ENCODE measurements at regions not wholly inside any gene's neighbourhood (a gene's known extent, or its start where the extent isn't known, plus 50 kb on each side); places are given as distances from the start of the nearest gene placed in this dataset.

DNA sequence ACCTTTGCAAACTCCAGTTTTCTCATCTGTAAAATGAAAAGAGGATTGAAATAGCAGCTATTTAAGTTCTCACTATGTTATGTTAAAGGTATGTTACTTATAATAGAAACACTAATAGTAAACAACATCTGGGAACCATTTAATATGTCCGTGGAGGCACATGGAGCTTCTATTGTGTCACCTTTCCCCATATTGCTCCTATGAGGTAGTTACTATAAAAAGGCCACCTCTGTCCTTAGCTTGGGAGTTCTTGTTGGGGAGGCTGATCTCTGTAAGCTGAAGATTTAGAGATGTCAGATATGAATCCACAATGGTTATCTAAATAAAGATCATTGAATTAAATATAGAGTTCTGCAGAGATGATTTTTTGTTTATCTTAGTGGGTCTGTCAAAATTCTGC, 125.2 kb downstream of the FHIP1A start:
- ChIA-PET POLR2A (ENCODE audit: low non-redundant PET) (no interaction called here), CTCF (no interaction called here)
- Histone ChIP-seq H3K27me3 (replicated peaks; ENCODE audit: insufficient read depth, low read depth, low read length, poor library complexity) (no peaks in the 10 kb centered on the region), H3K4me1 (ENCODE audit: insufficient read depth, low read length, poor library complexity, severe bottlenecking) (no peaks in the 10 kb centered on the region), H3K27ac (ENCODE audit: low read depth, low read length, poor library complexity, severe bottlenecking) (no peak overlapping the region), H3K9me3 (ENCODE audit: low read depth, low read length, poor library complexity, severe bottlenecking) (no peaks in the 10 kb centered on the region), H3K4me3 (ENCODE audit: low read depth, low read length, poor library complexity, severe bottlenecking) (no peak overlapping the region), H3K36me3 (ENCODE audit: insufficient read depth, low read length, poor library complexity, severe bottlenecking) (no peaks in the 10 kb centered on the region)
- intact Hi-C loops (cut with micrococcal nuclease; ENCODE audit: unreplicated experiment) = no loop called here
- TF ChIP-seq EZH2 (IDR thresholded peaks at IDR 0.05; ENCODE audit: borderline replicate concordance, low read depth, low read length, poor library complexity, severe bottlenecking) = no peak
- TF ChIP-seq, protein P1, sequence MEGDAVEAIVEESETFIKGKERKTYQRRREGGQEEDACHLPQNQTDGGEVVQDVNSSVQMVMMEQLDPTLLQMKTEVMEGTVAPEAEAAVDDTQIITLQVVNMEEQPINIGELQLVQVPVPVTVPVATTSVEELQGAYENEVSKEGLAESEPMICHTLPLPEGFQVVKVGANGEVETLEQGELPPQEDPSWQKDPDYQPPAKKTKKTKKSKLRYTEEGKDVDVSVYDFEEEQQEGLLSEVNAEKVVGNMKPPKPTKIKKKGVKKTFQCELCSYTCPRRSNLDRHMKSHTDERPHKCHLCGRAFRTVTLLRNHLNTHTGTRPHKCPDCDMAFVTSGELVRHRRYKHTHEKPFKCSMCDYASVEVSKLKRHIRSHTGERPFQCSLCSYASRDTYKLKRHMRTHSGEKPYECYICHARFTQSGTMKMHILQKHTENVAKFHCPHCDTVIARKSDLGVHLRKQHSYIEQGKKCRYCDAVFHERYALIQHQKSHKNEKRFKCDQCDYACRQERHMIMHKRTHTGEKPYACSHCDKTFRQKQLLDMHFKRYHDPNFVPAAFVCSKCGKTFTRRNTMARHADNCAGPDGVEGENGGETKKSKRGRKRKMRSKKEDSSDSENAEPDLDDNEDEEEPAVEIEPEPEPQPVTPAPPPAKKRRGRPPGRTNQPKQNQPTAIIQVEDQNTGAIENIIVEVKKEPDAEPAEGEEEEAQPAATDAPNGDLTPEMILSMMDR (conservative IDR thresholded peaks at IDR 0.05; ENCODE audit: low read depth, low read length) = no peak
- no peak for DNase-seq (ENCODE audit: low spot score)
- no TSS peak for BruUV-seq (replicated peaks)

DNA sequence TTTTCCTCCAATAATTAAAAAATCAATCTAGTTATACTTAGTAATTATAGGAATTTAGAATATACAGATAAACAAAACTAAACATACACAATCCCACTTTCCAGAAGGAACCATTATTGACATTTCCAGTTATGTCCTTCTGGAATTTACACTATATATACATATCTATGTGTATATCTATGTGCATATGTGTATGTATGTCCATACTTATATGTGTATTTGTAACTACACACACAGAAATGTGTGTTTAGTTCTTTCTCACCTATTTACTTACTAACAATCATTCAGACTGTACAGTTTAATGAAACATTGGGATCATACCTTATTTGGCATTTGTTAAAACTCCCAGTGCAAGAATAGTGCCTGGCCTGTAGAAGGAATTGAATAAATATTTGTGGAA, 126.4 kb downstream of the FHIP1A start:
- Histone ChIP-seq H3K4me3 (ENCODE audit: low read depth, low read length, poor library complexity, severe bottlenecking) (no peak overlapping the region), H3K27ac (ENCODE audit: low read depth, low read length, poor library complexity, severe bottlenecking) (no peak overlapping the region), H3K36me3 (ENCODE audit: insufficient read depth, low read length, poor library complexity, severe bottlenecking) (no peaks in the 10 kb centered on the region), H3K4me1 (ENCODE audit: insufficient read depth, low read length, poor library complexity, severe bottlenecking) (no peaks in the 10 kb centered on the region), H3K27me3 (replicated peaks; ENCODE audit: insufficient read depth, low read depth, low read length, poor library complexity) (no peaks in the 10 kb centered on the region), H3K9me3 (ENCODE audit: low read depth, low read length, poor library complexity, severe bottlenecking) (no peaks in the 10 kb centered on the region)
- CTCF ChIA-PET = no interaction called here
- no TSS peak for BruUV-seq (replicated peaks)
- no peak for DNase-seq (ENCODE audit: low spot score)
- intact Hi-C loops (cut with micrococcal nuclease; ENCODE audit: unreplicated experiment) = no loop called here
- POLR2A ChIA-PET (ENCODE audit: low non-redundant PET) = no interaction called here
- no peak for TF ChIP-seq EZH2 (IDR thresholded peaks at IDR 0.05; ENCODE audit: borderline replicate concordance, low read depth, low read length, poor library complexity, severe bottlenecking)
- TF ChIP-seq, protein P1 (conservative IDR thresholded peaks at IDR 0.05; ENCODE audit: low read depth, low read length) = no peak

DNA sequence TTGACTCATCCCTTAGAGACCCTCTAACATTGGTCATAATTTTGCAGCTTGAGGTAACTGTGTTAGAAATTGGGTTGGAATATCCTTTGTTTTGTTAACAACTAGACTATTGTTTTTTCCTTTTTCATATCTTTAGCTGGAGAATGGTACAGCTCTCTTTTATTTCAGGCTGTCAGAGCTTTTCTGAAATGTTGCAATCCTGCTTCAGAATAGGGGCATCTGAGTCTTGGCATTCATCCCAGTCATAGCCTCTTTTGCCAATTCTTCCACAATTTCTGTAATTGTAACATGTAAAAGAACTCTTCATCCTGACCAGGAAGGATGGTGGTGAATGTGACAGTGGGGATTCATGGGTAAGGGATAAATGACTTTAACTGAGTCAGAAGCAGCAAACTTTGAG, 128.7 kb downstream of the FHIP1A start:
- no peaks in the 10 kb centered on the region for H3K27me3 ChIP-seq (replicated peaks; ENCODE audit: insufficient read depth, low read depth, low read length, poor library complexity)
- peaks cover 9% of the 10 kb centered on the region for H3K4me1 ChIP-seq (ENCODE audit: insufficient read depth, low read length, poor library complexity, severe bottlenecking)
- no TSS peak for BruUV-seq (replicated peaks)
- ChIA-PET POLR2A (ENCODE audit: low non-redundant PET) (no interaction called here), CTCF (no interaction called here)
- intact Hi-C loops (cut with micrococcal nuclease; ENCODE audit: unreplicated experiment) = no loop called here
- H3K27ac ChIP-seq (ENCODE audit: low read depth, low read length, poor library complexity, severe bottlenecking) = no peak overlapping the region
- peak; percentile 24 for DNase-seq (ENCODE audit: low spot score)
- H3K9me3 ChIP-seq (ENCODE audit: low read depth, low read length, poor library complexity, severe bottlenecking) = no peaks in the 10 kb centered on the region
- no peak overlapping the region for H3K4me3 ChIP-seq (ENCODE audit: low read depth, low read length, poor library complexity, severe bottlenecking)
- TF ChIP-seq, protein P1 (conservative IDR thresholded peaks at IDR 0.05; ENCODE audit: low read depth, low read length) = no peak
- TF ChIP-seq EZH2 (IDR thresholded peaks at IDR 0.05; ENCODE audit: borderline replicate concordance, low read depth, low read length, poor library complexity, severe bottlenecking) = no peak
- H3K36me3 ChIP-seq (ENCODE audit: insufficient read depth, low read length, poor library complexity, severe bottlenecking) = no peaks in the 10 kb centered on the region

Data from A673 (cell line).